ENCODE measurements at regions not wholly inside any gene's neighbourhood (a gene's known extent, or its start where the extent isn't known, plus 50 kb on each side); places are given as distances from the start of the nearest gene placed in this dataset.

- FAIRE-seq (no peak), DNase-seq (ENCODE audit: low spot score) (no peak)
Observed at GRCh38 chr16:65988024-65988595, 378.4 kb upstream of the CDH5 start.

DNA sequence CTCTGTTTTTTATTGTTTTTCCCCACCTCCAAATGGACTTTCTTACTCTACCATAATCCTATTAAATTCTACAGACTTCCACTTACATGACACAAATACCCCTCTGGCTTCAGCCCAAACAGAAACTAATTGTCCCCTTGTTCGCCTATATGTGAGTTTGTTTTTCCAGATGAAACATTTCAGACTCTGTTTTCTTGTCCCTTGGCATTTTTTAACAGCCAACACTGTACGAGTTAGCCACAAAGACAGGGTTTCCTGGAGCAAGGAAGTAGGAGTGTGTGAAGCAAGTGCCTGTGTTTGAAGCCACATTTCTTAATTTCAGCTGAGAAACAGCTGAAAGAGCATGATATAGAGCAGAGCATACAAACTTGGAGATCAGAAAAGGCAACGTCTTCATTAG is 382.2 kb upstream of the CDH5 start:
- no peak for DNase-seq (ENCODE audit: low spot score)
- FAIRE-seq, result no peak

- FAIRE-seq, result no peak
- DNase-seq (ENCODE audit: low spot score), result no peak
Observed at GRCh38 chr16:65981057-65981456, 385.4 kb upstream of the CDH5 start.

DNA sequence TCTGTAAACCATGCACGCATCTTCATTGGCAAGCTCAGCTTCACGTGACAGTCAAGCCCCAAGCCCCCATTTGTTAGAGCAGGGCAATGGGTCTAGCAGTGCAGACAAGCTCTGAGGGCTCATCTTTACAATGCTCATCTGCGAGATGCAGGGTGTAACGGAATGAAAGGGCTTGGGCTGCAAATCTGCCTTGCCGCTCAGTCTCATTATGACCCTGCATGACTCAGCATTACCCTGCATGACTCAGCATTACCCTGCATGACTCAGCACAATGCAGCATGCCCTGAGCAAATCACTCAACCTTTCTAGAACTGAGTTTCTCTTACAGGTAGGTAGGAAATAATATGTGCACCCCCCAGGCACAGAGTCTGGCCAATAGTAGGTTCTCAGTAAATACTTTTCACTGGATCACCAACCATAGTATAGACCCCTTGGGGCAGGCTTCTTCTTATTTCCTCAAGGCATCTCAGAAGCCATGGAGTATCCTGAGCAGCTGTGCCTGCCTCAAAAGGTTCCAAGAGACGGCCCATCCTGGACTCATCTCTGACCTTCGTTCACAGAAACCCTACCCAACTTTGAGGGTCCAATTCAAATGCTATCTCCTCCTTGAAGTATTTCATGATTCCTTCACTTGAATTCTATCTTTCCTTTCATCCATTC is 391.3 kb upstream of the CDH5 start:
- FAIRE-seq (peak; percentile 40), DNase-seq (ENCODE audit: low spot score) (peak; percentile 13)

DNA sequence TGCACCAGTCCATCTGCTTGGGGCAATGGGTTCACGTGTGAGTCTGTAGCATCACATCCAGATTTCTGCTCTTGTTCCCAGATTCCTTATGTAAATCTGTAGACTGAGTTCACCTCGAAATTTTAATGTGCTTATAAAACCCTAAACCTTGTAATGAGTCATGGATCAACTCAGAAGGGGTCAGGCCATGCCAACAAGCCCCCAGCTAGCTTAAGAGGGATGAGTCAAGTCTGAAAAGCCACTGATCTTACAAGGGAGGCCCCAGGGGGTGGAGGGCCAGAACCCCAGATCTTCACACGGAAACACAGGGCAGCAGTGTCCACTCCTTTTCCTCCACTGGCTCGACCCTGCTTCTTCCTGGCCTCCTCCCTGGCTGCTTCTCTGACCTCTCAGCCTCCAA is 399.1 kb upstream of the CDH5 start:
- FAIRE-seq (no peak), DNase-seq (ENCODE audit: low spot score) (no peak)

GRCh38 chr16:65965628-65966027 is 400.9 kb upstream of the CDH5 start:
- FAIRE-seq (no peak), DNase-seq (ENCODE audit: low spot score) (no peak)

DNA sequence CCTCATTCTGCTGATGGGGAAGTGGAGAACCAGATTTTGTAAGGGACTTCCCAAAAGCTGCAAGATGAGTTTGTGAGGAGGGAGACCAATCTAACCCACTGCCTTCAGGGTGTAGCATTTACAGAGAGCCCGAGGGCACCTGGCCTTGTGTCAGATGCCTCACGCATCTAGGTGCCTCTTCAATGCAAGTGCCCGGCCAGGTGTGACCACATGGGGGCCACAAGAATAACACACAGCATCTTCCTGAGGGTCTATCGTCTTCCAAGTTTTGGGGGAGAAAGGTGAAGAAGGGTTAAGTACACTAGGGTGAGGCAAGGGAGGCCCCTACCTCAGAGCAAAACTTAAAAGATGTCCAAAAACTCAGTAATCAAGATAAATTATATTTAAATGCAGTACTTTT is 401.7 kb upstream of the CDH5 start:
- no peak for FAIRE-seq
- no peak for DNase-seq (ENCODE audit: low spot score)

DNA sequence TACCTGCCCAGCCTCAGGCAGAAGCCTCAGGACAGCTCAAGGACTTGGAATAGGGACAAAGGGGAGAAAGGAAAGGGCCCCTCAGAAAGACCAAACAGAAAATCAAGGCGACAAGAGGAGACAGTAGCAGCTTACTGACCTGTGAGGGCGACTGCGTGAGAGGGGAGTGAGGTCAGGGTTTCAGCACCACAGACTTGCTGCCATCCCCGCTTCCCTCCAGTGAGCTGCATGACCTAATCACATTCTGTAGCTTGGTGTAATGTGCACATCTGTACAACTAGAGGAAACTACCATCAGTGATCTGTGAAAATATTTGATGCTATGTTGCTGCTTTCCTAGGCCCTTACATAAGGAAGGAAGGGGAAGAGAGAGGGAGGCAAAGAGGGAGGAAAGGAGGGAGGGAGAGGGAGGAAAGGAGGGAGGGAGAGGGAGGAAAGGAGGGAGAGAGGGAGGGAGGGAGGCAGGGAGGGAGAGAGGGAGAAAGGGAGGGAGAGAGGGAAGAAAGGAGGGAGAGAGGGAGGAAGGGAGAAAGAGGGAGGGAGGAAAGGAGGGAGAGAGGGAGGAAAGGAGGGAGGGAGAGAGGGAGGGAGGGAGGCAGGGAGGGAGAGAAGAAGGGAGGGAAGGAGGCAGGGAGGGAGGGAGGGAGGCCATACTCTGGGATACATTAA is 404.9 kb upstream of the CDH5 start:
- DNase-seq (ENCODE audit: low spot score) (no peak), FAIRE-seq (peak; percentile 74)

DNA sequence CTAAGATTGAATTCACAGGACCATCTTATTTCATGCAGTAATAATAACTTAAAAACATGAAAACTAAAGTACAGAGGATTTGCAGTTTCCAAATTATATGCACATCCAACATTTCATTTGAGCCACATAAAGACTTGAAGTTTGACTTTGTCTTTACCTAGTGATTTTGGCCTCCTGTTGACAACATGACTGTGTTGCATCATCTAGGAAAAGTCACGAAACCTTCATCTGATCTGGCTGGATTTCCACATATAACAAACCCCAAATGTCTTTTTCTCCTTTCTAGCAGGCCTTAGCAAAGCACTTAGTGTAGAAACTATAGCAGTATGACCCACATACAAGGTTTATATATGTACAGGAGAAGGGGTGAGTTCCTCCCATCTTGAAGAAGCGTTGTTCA is 406.5 kb upstream of the CDH5 start:
- FAIRE-seq, result no peak

GRCh38 chr16:65958086-65958485 is 408.4 kb upstream of the CDH5 start:
- FAIRE-seq (no peak), DNase-seq (ENCODE audit: low spot score) (no peak)

More for the DNA sequence above, 406.5 kb upstream of the CDH5 start:
- no peak for DNase-seq (ENCODE audit: low spot score)

GRCh38 chr16:65956100-65956499 is 410.4 kb upstream of the CDH5 start:
- no peak for FAIRE-seq
- DNase-seq (ENCODE audit: low spot score), result no peak

DNA sequence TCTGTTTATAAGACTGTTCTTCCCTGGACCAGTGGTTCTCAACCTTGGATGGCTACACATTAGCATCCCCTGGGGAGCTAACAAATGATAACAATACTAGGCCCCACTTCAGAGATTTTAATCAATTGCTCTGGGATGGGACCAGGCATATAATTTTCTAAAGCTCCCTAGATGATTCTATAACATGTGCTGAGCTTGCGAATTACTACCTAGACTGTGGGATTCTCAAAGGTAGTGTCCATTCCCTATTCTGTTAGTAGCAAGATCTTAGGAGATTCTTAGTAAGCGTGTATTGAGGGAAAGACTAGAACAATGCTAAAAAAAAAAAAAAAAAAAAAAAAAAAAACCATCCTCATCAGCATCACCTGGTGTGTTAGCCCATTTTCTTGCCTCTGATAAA is 412.0 kb upstream of the CDH5 start:
- FAIRE-seq (no peak), DNase-seq (ENCODE audit: low spot score) (no peak)

DNA sequence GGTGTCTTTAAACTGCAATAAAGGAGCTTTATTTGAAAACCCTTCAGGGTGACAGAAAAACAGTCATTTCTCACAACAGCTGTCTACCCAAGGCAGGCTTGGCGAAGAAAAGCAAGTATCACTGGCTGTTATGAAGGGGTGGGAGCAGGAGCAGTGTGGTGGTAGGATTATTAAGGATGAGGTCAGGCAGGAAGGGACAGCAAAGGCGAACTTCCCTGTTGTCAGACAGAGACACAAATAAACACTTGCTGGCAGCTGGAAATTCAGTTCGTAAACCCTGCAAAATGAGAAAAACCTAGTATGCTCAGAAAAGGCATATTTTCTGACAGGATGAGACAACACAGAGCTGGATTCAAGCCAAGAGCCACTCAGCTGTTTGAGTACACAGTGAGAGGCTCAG is 416.3 kb upstream of the CDH5 start:
- FAIRE-seq (no peak), DNase-seq (ENCODE audit: low spot score) (no peak)

DNA sequence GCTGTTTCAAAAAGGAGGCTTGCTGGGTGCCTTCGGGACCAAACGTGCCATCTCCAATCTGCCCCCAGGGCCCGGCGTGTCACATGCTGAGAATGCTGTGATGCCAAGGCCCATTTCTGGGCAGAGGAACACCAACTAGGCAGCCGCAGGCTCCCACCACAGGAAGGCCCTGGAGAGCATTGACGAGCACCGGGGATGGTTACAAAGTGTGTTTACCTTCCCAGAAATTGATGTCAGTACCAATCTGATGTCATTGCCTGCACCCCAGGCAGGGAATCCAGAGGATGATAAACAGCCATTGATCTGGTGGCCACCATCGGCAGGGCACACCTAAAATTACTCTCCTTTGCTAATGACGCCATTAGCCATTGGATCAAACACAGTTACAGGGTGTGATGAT is 418.1 kb upstream of the CDH5 start:
- FAIRE-seq (no peak), DNase-seq (ENCODE audit: low spot score) (no peak)

GRCh38 chr16:65947951-65948350 is 418.5 kb upstream of the CDH5 start:
- FAIRE-seq (no peak), DNase-seq (ENCODE audit: low spot score) (no peak)

- DNase-seq (ENCODE audit: low spot score) (no peak), FAIRE-seq (no peak)
Observed at GRCh38 chr16:65945493-65945892, 421.0 kb upstream of the CDH5 start.

DNA sequence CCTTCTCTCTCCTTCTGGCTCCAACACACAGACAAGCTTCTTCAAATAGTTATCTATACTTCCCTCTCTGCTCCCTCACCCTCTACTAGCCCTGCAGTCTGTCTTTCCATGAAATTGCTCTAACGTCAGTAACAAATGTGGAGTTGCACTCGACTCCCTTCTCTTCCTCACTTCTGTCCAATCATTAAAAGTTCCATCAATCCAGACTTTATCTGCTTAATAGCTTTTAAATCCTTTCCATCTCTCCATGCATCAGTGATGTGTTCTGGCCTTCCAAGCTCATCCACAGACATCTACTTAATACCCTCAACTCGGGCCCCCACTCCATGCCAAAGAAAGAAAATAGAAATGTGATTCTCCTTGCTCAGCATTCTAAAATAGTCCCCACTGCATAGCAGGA is 422.1 kb upstream of the CDH5 start:
- DNase-seq (ENCODE audit: low spot score) (no peak), FAIRE-seq (no peak)

- DNase-seq (ENCODE audit: low spot score) (no peak), FAIRE-seq (no peak)
Observed at GRCh38 chr16:65940711-65941110, 425.8 kb upstream of the CDH5 start.

- FAIRE-seq (no peak), DNase-seq (ENCODE audit: low spot score) (no peak)
Observed at GRCh38 chr16:65938083-65938482, 428.4 kb upstream of the CDH5 start.

DNA sequence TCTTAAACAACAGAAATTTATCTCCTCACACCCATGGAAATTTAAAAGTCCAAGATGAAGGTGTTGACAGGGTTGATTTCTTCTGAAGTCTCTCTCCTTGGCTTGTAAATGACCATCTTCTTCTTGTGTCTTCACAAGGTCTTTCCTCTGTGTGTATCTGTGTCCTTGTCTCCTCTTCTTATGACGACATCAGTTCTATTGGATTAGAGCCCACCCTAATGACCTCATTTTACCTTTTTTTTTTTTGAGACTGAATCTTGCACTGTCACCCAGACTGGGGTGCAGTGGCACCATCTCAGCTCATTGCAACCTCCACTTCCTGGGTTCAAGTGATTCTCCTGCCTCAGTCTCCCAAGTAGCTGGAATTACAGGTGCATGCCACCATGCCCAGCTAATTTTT is 429.0 kb upstream of the CDH5 start:
- no peak for FAIRE-seq
- no peak for DNase-seq (ENCODE audit: low spot score)

DNA sequence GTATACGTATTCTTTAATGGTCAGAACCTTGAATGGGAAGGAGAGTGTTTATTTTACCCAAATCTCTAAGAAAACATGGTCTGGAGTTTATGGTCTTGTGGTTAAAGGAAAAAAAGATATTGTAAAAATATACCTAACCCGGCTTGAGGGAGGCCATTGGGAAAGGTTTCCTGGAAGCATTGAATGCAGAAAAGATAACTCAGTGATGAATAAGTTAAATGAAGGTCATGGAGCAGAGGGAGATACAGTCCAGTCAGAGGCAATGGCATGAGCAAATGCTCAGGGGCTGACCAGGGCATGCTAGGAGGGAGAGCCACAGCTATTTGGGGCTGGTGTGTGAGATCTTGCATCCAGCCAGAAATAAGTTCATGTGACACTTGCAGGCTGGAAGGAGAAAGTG is 430.4 kb upstream of the CDH5 start:
- FAIRE-seq, result no peak
- no peak for DNase-seq (ENCODE audit: low spot score)

GRCh38 chr16:65934443-65934842 is 432.0 kb upstream of the CDH5 start:
- FAIRE-seq (no peak), DNase-seq (ENCODE audit: low spot score) (no peak)

DNA sequence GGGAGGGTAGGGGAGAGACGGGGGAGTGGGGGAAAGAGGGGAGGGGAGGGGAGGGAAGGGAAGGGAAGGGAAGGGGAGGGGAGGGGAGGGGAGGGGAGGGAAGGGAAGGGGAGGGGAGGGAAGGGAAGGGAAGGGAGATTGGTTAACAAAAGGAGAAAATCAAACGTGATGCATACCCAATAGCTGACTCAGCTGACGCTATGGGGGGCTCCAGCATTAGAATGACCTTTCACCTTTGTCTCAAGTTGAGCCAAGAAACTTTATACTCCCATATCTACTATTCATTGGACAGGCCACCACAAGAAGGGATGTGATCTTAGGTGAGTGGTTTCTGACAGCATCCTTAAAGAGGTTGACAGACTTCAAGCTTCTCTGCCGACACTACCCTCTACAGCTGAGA is 432.8 kb upstream of the CDH5 start:
- FAIRE-seq, result no peak
- DNase-seq (ENCODE audit: low spot score), result no peak

Measured in urothelium cell line (cell line).